ENCODE measurements at regions not wholly inside any gene's neighbourhood (a gene's known extent, or its start where the extent isn't known, plus 50 kb on each side); places are given as distances from the start of the nearest gene placed in this dataset.
A peak's percentile ranks its signal among the peaks of the same experiment; 100 is the strongest.

GRCh38 chr5:158297002-158297527, 438.1 kb upstream of the CLINT1 start:
- no peak for DNase-seq (ENCODE audit: low read depth)

- DNase-seq (ENCODE audit: low read depth): no peak
Observed at GRCh38 chr5:158294701-158295100, 435.8 kb upstream of the CLINT1 start.

- no peak for DNase-seq (ENCODE audit: low read depth)
Observed at GRCh38 chr5:158292981-158293380, 434.0 kb upstream of the CLINT1 start.

GRCh38 chr5:158289967-158290366, 431.0 kb upstream of the CLINT1 start:
- no peak for DNase-seq (ENCODE audit: low read depth)

- no peak for DNase-seq (ENCODE audit: low read depth)
Observed at GRCh38 chr5:158288272-158288657, 429.3 kb upstream of the CLINT1 start.

GRCh38 chr5:158287643-158288271, 428.8 kb upstream of the CLINT1 start:
- DNase-seq (ENCODE audit: low read depth): peak; percentile 40

- DNase-seq (ENCODE audit: low read depth): no peak
Observed at GRCh38 chr5:158286827-158287226, 427.9 kb upstream of the CLINT1 start.

GRCh38 chr5:158285698-158286097, 426.8 kb upstream of the CLINT1 start:
- DNase-seq (ENCODE audit: low read depth): no peak

- no peak for DNase-seq (ENCODE audit: low read depth)
Observed at GRCh38 chr5:158284242-158284641, 425.3 kb upstream of the CLINT1 start.

- DNase-seq (ENCODE audit: low read depth): no peak
Observed at GRCh38 chr5:158283397-158283796, 424.5 kb upstream of the CLINT1 start.

GRCh38 chr5:158278216-158278925, 419.4 kb upstream of the CLINT1 start:
- no peak for DNase-seq (ENCODE audit: low read depth)

GRCh38 chr5:158277276-158277675, 418.3 kb upstream of the CLINT1 start:
- no peak for DNase-seq (ENCODE audit: low read depth)

- no peak for DNase-seq (ENCODE audit: low read depth)
Observed at GRCh38 chr5:158276692-158277091, 417.7 kb upstream of the CLINT1 start.

GRCh38 chr5:158275511-158275910, 416.6 kb upstream of the CLINT1 start:
- DNase-seq (ENCODE audit: low read depth): no peak

GRCh38 chr5:158273035-158273434, 414.1 kb upstream of the CLINT1 start:
- no peak for DNase-seq (ENCODE audit: low read depth)

GRCh38 chr5:158272409-158272808, 413.5 kb upstream of the CLINT1 start:
- DNase-seq (ENCODE audit: low read depth): no peak

- no peak for DNase-seq (ENCODE audit: low read depth)
Observed at GRCh38 chr5:158270996-158271554, 412.1 kb upstream of the CLINT1 start.

- no peak for DNase-seq (ENCODE audit: low read depth)
Observed at GRCh38 chr5:158268286-158268685, 409.3 kb upstream of the CLINT1 start.

GRCh38 chr5:158267228-158267627, 408.3 kb upstream of the CLINT1 start:
- no peak for DNase-seq (ENCODE audit: low read depth)

GRCh38 chr5:158265931-158266700, 407.2 kb upstream of the CLINT1 start:
- DNase-seq (ENCODE audit: low read depth): no peak

- no peak for DNase-seq (ENCODE audit: low read depth)
Observed at GRCh38 chr5:158265346-158265745, 406.4 kb upstream of the CLINT1 start.

- DNase-seq (ENCODE audit: low read depth): no peak
Observed at GRCh38 chr5:158264264-158264663, 405.3 kb upstream of the CLINT1 start.
